Kidney (tissue), 13 donors: ENCODE measurements at regions not wholly inside any gene's neighbourhood (a gene's known extent, or its start where the extent isn't known, plus 50 kb on each side); places are given as distances from the start of the nearest gene placed in this dataset.
"Not testable (repeated sequence)": the region's sequence is repeated elsewhere in the genome, so short reads cannot be mapped to it uniquely, and the experiment has no call there.

ENCODE experiments used
- DNase-seq, 5 donors: peaks; one replicate each; pipeline ENCODE4 v3.0.0-alpha.2; 2013 to 2020
- FAIRE-seq: peaks from 2 replicates; lab custom pipeline; 2012; peaks lifted over from hg19 to GRCh38; lab: Jason Lieb, UNC
- H3K27ac ChIP-seq, 2 donors: one replicate each; pipeline ENCODE4 v1.7.0; 2013; ENCODE audit warnings: low read depth in 2 of 2, low read length in 2 of 2, inconsistent platforms in 1 of 2
- H3K27me3 ChIP-seq: one replicate; pipeline ENCODE4 v1.7.1; 2013; ENCODE audit warnings: low read length, inconsistent platforms; ENCODE audit not compliant: control insufficient read depth, insufficient read depth
- H3K36me3 ChIP-seq, 3 donors: one replicate each; pipeline versions ENCODE4 v1.7.0 to v1.7.1; 2013; ENCODE audit warnings: low read length in 3 of 3, control low read depth in 1 of 3, inconsistent platforms in 1 of 3; ENCODE audit not compliant: insufficient read depth in 3 of 3, control insufficient read depth in 2 of 3
- H3K4me1 ChIP-seq, 3 donors: one replicate each; pipeline versions ENCODE4 v1.7.0 to v1.7.1; 2013; ENCODE audit warnings: low read length in 3 of 3, inconsistent platforms in 1 of 3, low read depth in 1 of 3; ENCODE audit not compliant: control insufficient read depth in 2 of 3, insufficient read depth in 2 of 3
- H3K4me3 ChIP-seq, 3 donors: one replicate each; pipeline versions ENCODE4 v1.7.0 to v1.8.1; 2013; ENCODE audit warnings: low read length in 3 of 3, control low read depth in 1 of 3, inconsistent platforms in 1 of 3
- H3K9ac ChIP-seq, 3 donors: one replicate each; pipeline versions ENCODE4 v1.7.0 to v1.7.1; 2013; ENCODE audit warnings: low read length in 3 of 3, control low read depth in 1 of 3, inconsistent platforms in 1 of 3
- H3K9me3 ChIP-seq, 3 donors: one replicate each; pipeline versions ENCODE4 v1.7.0 to v1.7.1; 2013; ENCODE audit warnings: low read length in 3 of 3, control low read depth in 1 of 3, inconsistent platforms in 1 of 3; ENCODE audit not compliant: control insufficient read depth in 2 of 3, insufficient read depth in 1 of 3
- CTCF ChIP-seq: IDR thresholded peaks from 3 replicates; pipeline ENCODE4 v1.5.1; 2012; ENCODE audit warnings: mild to moderate bottlenecking, moderate library complexity, borderline replicate concordance; ENCODE audit not compliant: insufficient read depth; ENCODE audit errors: extremely low read depth
- intact Hi-C: fragments of 100-400 bp; cut with DNase I; formaldehyde crosslinking; loops from one replicate; pipeline ENCODE4 v1.11.1; 2022
- donor health status: control.
- donor health status: control.
- donor health status: control.
- donor health status: control.
- donor health status: control.
- donor health status: DM: yes; HTN: yes; CAD: no.
- donor health status: Normal renal cell carcinoma (clear cell type).

DNA sequence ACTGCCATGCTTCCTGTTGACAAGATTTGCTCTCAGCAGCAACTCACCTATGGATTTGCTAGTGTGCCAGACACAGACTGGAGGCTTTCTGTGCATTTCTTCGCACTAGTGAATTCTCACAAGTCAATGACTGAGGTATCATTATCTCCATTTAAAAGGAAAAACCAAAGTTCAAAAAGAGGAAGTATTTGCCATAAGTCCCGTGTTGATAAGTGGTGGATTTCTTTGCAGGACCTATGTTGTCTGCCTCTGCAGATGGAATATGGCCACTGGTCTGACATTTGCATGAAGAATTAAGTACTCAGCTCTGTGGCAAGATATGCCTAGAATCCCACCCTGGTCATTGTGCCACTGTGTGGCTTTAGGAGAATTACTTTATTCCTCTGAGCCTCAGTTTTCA lies 299.6 kb downstream of the PAX3 start:
- no peak for FAIRE-seq
- no peak for DNase-seq
- Histone ChIP-seq H3K4me1 (no peaks in the 10 kb centered on the region), H3K4me3 (no peak overlapping the region), H3K27ac (no peak overlapping the region), H3K9ac (no peak overlapping the region), H3K36me3 (no peaks in the 10 kb centered on the region), H3K9me3 (no peaks in the 10 kb centered on the region), H3K27me3 (no peaks in the 10 kb centered on the region)
- intact Hi-C loops = no loop called here
- TF ChIP-seq CTCF = no peak

GRCh38 chr2:221997683-221998082 lies 301.1 kb downstream of the PAX3 start:
- H3K27me3 ChIP-seq = no peaks in the 10 kb centered on the region
- H3K9me3 ChIP-seq = no peaks in the 10 kb centered on the region
- TF ChIP-seq CTCF = no peak
- FAIRE-seq (no peak), DNase-seq (no peak)
- H3K9ac ChIP-seq = no peak overlapping the region
- H3K4me3 ChIP-seq = no peak overlapping the region
- H3K27ac ChIP-seq = no peak overlapping the region
- H3K36me3 ChIP-seq = no peaks in the 10 kb centered on the region
- intact Hi-C loops = no loop called here
- no peaks in the 10 kb centered on the region for H3K4me1 ChIP-seq

DNA sequence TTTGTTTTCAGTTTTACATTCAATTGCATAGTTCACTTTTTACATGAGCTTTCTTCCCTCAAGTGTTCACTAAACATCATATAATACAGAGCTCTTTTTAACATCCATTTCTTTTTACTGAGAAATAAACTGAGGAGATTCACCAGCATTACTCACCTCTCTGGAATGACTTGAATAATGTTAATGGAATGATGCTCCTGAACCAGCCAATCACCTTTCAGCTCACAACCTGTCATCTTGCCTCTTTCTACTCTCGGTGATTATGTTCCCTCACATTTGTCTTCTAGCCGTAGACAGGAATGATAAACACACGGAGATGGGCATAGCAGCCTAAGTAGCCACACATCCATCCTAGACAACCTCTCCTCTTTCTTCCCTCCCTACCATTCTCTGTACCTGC lies 301.7 kb downstream of the PAX3 start:
- no peaks in the 10 kb centered on the region for H3K27me3 ChIP-seq
- no peak overlapping the region for H3K4me3 ChIP-seq
- TF ChIP-seq CTCF = no peak
- H3K9ac ChIP-seq = no peak overlapping the region
- FAIRE-seq (no peak), DNase-seq (no peak)
- no peaks in the 10 kb centered on the region for H3K9me3 ChIP-seq
- H3K27ac ChIP-seq = no peak overlapping the region
- H3K4me1 ChIP-seq = no peaks in the 10 kb centered on the region
- no peaks in the 10 kb centered on the region for H3K36me3 ChIP-seq
- intact Hi-C loops = no loop called here

DNA sequence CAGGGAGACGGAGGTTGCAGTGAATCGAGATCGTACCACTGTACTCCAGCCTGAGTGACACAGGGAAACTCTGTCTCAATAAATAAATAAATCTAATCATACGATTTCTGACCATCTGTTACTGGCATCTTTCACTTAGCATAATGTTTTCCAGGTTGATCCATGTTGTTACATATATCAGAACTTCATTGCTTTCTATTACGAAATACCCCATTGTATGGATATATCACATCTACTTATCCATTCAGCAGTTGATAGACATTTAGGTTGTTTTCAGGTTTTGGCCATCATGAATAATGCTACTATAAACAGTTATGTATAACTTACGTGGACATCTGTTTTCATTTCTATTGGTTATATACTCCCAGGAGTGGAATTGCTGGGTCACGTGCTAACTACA lies 303.9 kb downstream of the PAX3 start:
- intact Hi-C loops = no loop called here
- Histone ChIP-seq H3K9me3 (no peaks in the 10 kb centered on the region), H3K4me1 (no peaks in the 10 kb centered on the region), H3K27ac (no peak overlapping the region), H3K9ac (no peak overlapping the region), H3K36me3 (no peaks in the 10 kb centered on the region), H3K27me3 (no peaks in the 10 kb centered on the region), H3K4me3 (no peak overlapping the region)
- DNase-seq (no peak), FAIRE-seq (no peak)
- TF ChIP-seq CTCF = no peak

GRCh38 chr2:221984376-221984775 lies 314.4 kb downstream of the PAX3 start:
- H3K9me3 ChIP-seq, DNase-seq, H3K9ac ChIP-seq, intact Hi-C loops, H3K4me3 ChIP-seq, H3K36me3 ChIP-seq, H3K27me3 ChIP-seq, H3K4me1 ChIP-seq, FAIRE-seq, H3K27ac ChIP-seq: not testable (repeated sequence)
